ENCODE measurements at regions not wholly inside any gene's neighbourhood (a gene's known extent, or its start where the extent isn't known, plus 50 kb on each side); places are given as distances from the start of the nearest gene placed in this dataset.
A peak's percentile ranks its signal among the peaks of the same experiment; 100 is the strongest.

- H3K4me3 ChIP-seq (ENCODE audit: low read depth, low read length): no peak overlapping the region
- H3K27me3 ChIP-seq (ENCODE audit: control insufficient read depth, insufficient read depth, low read length): no peaks in the 10 kb centered on the region
- TF ChIP-seq CTCF (IDR thresholded peaks at IDR 0.05; ENCODE audit: insufficient read depth, low read length, severe bottlenecking): no peak
- FAIRE-seq (no peak), DNase-seq (ENCODE audit: low read depth) (no peak)
- H3K36me3 ChIP-seq (ENCODE audit: control insufficient read depth, insufficient read depth, low read length): no peaks in the 10 kb centered on the region
These were observed 190.7 kb upstream of the MKI67 start for GRCh38 chr10:128316925-128317324.

GRCh38 chr10:128318366-128318765 is 192.1 kb upstream of the MKI67 start:
- FAIRE-seq: no peak
- no peak for DNase-seq (ENCODE audit: low read depth)
- no peak for TF ChIP-seq CTCF (IDR thresholded peaks at IDR 0.05; ENCODE audit: insufficient read depth, low read length, severe bottlenecking)
- Histone ChIP-seq H3K27me3 (ENCODE audit: control insufficient read depth, insufficient read depth, low read length) (no peaks in the 10 kb centered on the region), H3K36me3 (ENCODE audit: control insufficient read depth, insufficient read depth, low read length) (no peaks in the 10 kb centered on the region), H3K4me3 (ENCODE audit: low read depth, low read length) (no peak overlapping the region)

- H3K36me3 ChIP-seq (ENCODE audit: control insufficient read depth, insufficient read depth, low read length): no peaks in the 10 kb centered on the region
- no peak overlapping the region for H3K4me3 ChIP-seq (ENCODE audit: low read depth, low read length)
- no peak for TF ChIP-seq CTCF (IDR thresholded peaks at IDR 0.05; ENCODE audit: insufficient read depth, low read length, severe bottlenecking)
- H3K27me3 ChIP-seq (ENCODE audit: control insufficient read depth, insufficient read depth, low read length): no peaks in the 10 kb centered on the region
- DNase-seq (ENCODE audit: low read depth) (no peak), FAIRE-seq (no peak)
These were observed 192.7 kb upstream of the MKI67 start for GRCh38 chr10:128318913-128319312.

- FAIRE-seq (peak; percentile 43), DNase-seq (ENCODE audit: low read depth) (no peak)
- no peak for TF ChIP-seq CTCF (IDR thresholded peaks at IDR 0.05; ENCODE audit: insufficient read depth, low read length, severe bottlenecking)
- no peaks in the 10 kb centered on the region for H3K36me3 ChIP-seq (ENCODE audit: control insufficient read depth, insufficient read depth, low read length)
- H3K4me3 ChIP-seq (ENCODE audit: low read depth, low read length): no peak overlapping the region
- H3K27me3 ChIP-seq (ENCODE audit: control insufficient read depth, insufficient read depth, low read length): no peaks in the 10 kb centered on the region
These were observed 195.9 kb upstream of the MKI67 start for GRCh38 chr10:128322106-128322505.

- Histone ChIP-seq H3K36me3 (ENCODE audit: control insufficient read depth, insufficient read depth, low read length) (no peaks in the 10 kb centered on the region), H3K4me3 (ENCODE audit: low read depth, low read length) (no peak overlapping the region), H3K27me3 (ENCODE audit: control insufficient read depth, insufficient read depth, low read length) (no peaks in the 10 kb centered on the region)
- no peak for DNase-seq (ENCODE audit: low read depth)
- no peak for FAIRE-seq
- TF ChIP-seq CTCF (IDR thresholded peaks at IDR 0.05; ENCODE audit: insufficient read depth, low read length, severe bottlenecking): no peak
These were observed 196.7 kb upstream of the MKI67 start for GRCh38 chr10:128322950-128323349.

GRCh38 chr10:128324058-128324827 is 198.0 kb upstream of the MKI67 start:
- TF ChIP-seq CTCF (IDR thresholded peaks at IDR 0.05; ENCODE audit: insufficient read depth, low read length, severe bottlenecking): no peak
- no peaks in the 10 kb centered on the region for H3K27me3 ChIP-seq (ENCODE audit: control insufficient read depth, insufficient read depth, low read length)
- DNase-seq (ENCODE audit: low read depth) (no peak), FAIRE-seq (no peak)
- no peaks in the 10 kb centered on the region for H3K36me3 ChIP-seq (ENCODE audit: control insufficient read depth, insufficient read depth, low read length)
- no peak overlapping the region for H3K4me3 ChIP-seq (ENCODE audit: low read depth, low read length)

All from bronchial epithelial cell (primary cell).